ENCODE measurements at regions not wholly inside any gene's neighbourhood (a gene's known extent, or its start where the extent isn't known, plus 50 kb on each side); places are given as distances from the start of the nearest gene placed in this dataset.
"Not testable (repeated sequence)": the region's sequence is repeated elsewhere in the genome, so short reads cannot be mapped to it uniquely, and the experiment has no call there.

- no peak for DNase-seq
These were observed 62.4 kb downstream of the CLDN17 start for GRCh38 chr21:30104241-30104640.

- DNase-seq: no peak
These were observed 63.7 kb downstream of the CLDN17 start for GRCh38 chr21:30102871-30103270.

- DNase-seq: no peak
These were observed 64.6 kb downstream of the CLDN17 start for GRCh38 chr21:30101967-30102366.

- no peak for DNase-seq
These were observed 68.8 kb downstream of the CLDN17 start for GRCh38 chr21:30097791-30098190.

GRCh38 chr21:30083225-30083945 lies 83.2 kb downstream of the CLDN17 start:
- no peak for DNase-seq

GRCh38 chr21:30081506-30081905 lies 85.1 kb downstream of the CLDN17 start:
- no peak for DNase-seq

- no peak for DNase-seq
These were observed 94.1 kb downstream of the CLDN17 start for GRCh38 chr21:30072496-30072895.

GRCh38 chr21:30058928-30059327 lies 107.7 kb downstream of the CLDN17 start:
- DNase-seq: no peak

GRCh38 chr21:30057108-30057507 lies 109.5 kb downstream of the CLDN17 start:
- no peak for DNase-seq

- DNase-seq: no peak
These were observed 108.8 kb upstream of the GRIK1 start for GRCh38 chr21:30048570-30048969.

GRCh38 chr21:30044447-30045064 lies 104.8 kb upstream of the GRIK1 start:
- DNase-seq: peak; percentile 44

- no peak for DNase-seq
These were observed 102.6 kb upstream of the GRIK1 start for GRCh38 chr21:30042443-30042842.

GRCh38 chr21:30033441-30033840 lies 93.6 kb upstream of the GRIK1 start:
- no peak for DNase-seq

GRCh38 chr21:30030416-30030815 lies 90.6 kb upstream of the GRIK1 start:
- no peak for DNase-seq

- no peak for DNase-seq
These were observed 88.7 kb upstream of the GRIK1 start for GRCh38 chr21:30028537-30028936.

- no peak for DNase-seq
These were observed 88.2 kb upstream of the GRIK1 start for GRCh38 chr21:30027986-30028385.

GRCh38 chr21:30023056-30023455 lies 83.3 kb upstream of the GRIK1 start:
- DNase-seq: not testable (repeated sequence)

GRCh38 chr21:30014886-30015285 lies 75.1 kb upstream of the GRIK1 start:
- DNase-seq: no peak

GRCh38 chr21:29991624-29992023 lies 51.8 kb upstream of the GRIK1 start:
- no peak for DNase-seq

GRCh38 chr21:29989634-29990234 lies 49.9 kb upstream of the GRIK1 start:
- no peak for DNase-seq

All from CD4-positive, alpha-beta T cell treated with Interleukin-4 for 4 hours (primary cell).